Erythroblast (primary cell): ENCODE measurements at regions not wholly inside any gene's neighbourhood (a gene's known extent, or its start where the extent isn't known, plus 50 kb on each side); places are given as distances from the start of the nearest gene placed in this dataset.

Experiments
- GATA1 ChIP-seq: IDR thresholded peaks from 2 replicates; pipeline ENCODE4 v1.6.1; 2011; ENCODE audit warnings: low read depth, mild to moderate bottlenecking, control low read depth, low read length, moderate library complexity
- POLR2A ChIP-seq: IDR thresholded peaks from 2 replicates; pipeline ENCODE4 v1.6.1; 2011; ENCODE audit warnings: mild to moderate bottlenecking, low read length

GRCh38 chr2:15863089-15863488, 77.3 kb upstream of the MYCN start:
- TF ChIP-seq POLR2A (no peak), GATA1 (no peak)
